CD4-positive, alpha-beta T cell treated with Interleukin-6 at 100 ng/mL for 8 hours (primary cell): ENCODE measurements at regions not wholly inside any gene's neighbourhood (a gene's known extent, or its start where the extent isn't known, plus 50 kb on each side); places are given as distances from the start of the nearest gene placed in this dataset.
"Not testable (repeated sequence)": the region's sequence is repeated elsewhere in the genome, so short reads cannot be mapped to it uniquely, and the experiment has no call there.

Experiments used
- DNase-seq: peaks from one replicate; pipeline ENCODE4 v3.0.0-alpha.2; 2020; ENCODE audit warnings: mixed read lengths, low spot score

DNA sequence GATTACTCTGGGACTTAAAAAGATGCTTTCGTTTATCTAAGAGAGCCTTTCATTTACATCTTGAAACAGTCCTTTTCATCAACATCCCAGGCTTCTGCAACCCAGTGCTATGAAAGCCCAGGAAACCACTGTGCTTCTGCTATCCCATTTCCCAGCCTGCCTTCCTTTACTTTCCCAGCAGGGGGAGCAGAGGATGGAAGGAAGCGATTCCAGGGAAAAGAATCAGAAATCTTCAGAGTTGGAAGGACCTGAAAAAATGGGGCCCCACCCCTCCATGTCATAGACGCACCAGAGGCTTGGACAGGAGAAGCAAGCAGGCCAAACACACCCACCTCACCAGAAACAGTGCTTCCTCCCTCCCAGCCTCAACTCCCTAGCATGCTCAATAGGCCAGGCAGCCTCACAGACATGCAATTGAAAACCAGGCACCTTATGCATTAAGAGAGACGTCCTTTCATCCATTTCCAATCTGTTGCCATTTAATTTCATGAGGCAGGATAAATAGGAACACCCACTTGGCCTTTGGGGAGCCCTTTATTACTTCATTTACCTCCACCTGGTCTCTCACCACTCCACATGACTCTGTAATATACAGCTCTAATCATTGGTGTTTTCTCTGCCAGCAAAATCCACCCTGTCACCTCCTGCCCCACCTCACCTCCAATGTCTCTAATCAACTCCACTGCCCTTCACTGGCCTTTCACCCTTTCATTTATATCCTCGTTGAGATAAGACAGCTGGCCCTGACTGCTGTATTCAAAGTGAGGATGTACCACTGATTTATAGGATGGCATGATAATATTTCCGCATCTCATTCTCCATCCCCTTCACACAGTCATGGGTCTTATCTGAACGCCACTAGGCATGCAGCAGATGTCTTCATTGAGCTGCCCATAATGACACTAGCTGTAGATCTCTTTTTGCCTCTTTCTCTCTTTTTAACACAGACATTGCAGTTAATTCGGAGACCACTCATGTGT, 583.9 kb downstream of the NTRK3 start:
- no peak for DNase-seq

DNA sequence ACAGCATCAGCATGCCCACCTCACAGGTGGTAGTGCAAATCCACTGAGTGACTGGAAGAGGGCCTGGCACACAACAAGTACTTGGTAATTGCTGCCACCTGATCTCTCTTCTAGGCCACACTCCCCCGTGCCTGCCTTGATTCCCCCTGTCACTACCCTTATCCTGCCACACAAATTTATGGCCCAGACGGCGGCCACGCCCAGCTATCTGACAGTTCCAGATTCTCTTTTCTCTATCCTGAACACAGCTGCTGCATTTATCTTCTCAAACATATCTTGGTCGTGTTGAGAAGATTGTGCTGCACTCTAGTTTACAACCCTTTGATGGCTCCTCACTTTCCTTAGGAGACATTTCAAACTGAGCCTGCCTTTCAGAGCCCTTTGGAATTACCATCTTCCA, 585.2 kb downstream of the NTRK3 start:
- DNase-seq = no peak

DNA sequence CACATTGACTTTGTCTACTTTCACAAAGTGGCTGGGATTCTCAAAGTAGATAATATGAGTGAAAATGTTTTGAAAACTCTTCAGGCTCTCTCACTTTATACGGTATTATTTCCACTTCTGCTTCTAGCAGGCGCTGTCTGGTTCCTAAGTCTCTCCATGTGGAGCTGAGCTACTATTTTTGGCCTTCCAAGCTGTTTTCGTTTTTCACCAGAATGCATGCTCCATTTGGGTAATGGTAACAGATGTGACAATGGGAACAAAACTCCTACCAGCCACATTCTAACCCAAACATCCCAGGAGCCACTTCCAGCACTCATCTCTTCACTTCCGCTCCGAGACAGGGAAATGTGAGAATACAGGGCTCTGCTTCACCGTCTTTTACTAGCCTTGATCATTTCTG, 586.7 kb downstream of the NTRK3 start:
- DNase-seq = no peak

DNA sequence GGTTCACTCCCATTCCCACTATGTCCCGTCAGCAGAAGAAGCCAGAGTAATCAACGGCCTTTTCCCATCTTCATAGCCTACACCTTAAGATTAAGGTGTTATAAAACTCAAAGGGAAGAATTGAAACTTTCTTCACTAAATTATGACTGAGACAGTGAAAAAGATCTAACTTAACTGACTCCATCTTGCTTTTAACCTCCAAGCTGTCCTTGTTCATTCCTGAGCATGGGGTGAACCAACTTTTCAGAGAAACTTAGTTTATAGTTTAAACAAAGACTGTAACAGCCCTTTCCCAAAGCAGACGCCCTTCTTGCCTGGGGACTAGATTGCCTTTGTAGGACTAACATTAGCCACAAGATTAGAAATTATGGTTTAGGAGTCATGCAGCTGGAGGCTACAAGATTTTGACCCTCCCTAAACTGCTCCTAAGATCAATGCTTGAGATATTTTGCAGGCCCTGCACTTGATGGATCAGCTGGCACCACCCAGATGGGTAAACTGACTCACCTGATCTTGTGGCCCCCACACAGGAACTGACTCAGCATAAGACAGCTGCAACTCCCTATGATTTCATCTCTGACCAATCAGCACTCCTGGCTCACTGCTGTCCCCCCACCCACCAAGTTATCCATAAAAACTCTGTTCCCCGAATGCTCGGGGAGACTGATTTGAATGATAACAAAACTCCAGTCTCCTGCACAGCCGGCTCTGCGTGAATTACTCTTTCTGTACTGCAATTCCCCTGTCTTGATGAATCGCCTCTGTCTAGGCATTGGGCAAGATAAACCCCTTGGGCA, 587.6 kb downstream of the NTRK3 start:
- DNase-seq = not testable (repeated sequence)

DNA sequence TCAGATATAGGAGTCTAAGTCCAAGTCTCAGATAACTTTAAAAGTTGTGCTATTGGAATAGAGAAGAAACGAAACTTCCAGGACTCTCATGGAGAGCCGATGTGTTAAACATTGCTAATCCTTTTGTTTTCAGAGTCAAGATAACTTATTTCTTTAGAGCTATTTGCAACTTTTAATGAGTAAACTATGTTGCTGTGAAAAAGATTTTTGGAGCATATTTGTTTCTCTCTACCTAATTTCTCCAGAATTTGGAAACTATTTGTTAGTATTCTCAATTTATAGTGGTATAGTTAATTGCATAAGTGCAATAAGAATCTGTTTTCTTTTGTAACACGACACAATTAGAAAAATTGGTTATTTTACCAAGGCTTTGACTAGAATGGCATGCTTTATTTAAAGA, 588.9 kb downstream of the NTRK3 start:
- no peak for DNase-seq

DNA sequence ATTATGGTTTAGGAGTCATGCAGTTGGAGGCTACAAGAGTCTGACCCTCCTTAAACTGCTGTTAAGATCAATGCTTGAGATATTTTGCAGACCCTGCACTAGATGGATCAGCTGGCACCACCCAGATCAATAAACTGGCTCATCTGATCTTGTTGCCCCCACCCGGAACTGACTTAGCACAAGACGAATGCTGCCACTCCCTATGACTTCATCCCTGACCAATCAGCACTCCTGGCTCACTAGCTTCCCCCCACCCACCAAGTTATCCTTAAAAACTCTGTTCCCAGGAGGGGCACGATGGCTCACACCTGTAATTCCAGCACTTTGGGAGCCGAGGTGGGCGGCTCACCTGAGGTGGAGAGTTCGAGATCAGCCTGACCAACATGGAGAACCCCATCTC, 594.0 kb downstream of the NTRK3 start:
- DNase-seq = no peak

DNA sequence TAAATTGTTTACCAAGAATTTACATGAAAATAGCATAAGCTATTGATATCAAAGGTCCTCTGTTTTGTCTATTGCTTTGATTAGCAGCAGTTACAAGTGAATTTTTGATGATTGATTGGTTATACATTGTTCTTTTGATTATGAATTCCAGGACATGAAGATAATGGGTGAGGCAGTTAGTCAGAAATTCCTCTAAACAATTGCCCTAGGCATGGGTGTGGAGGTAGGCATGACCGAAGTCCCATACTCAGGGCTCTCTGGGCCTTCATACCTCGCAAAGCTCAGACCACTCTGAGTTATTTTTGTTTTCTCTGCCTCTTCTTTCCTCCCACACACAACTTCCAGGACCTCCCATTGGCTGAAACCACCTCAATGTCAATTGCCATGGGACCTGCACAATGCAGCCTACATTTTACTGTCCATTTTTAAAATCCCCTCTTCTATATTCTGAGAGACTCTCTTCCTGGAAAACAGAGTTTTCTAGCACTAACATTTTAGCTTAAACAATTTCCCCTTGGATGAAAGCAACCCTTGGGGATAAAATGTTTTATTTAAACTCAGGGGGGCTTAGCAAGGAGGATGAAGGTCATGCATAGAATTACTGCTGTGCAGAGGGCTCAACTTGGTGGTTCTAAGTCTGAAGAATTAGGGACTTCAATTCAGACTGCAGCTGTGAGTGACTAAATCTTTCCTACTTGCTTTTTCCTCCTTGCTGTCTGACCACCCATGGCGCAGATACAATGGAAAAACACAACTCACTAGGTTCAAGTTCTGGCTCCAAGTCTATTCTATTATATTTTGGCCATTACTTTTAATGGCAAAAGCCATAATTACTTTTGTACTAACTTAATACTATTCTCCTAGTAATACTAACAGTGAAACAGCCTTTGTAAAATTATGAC, 594.8 kb downstream of the NTRK3 start:
- DNase-seq = no peak

DNA sequence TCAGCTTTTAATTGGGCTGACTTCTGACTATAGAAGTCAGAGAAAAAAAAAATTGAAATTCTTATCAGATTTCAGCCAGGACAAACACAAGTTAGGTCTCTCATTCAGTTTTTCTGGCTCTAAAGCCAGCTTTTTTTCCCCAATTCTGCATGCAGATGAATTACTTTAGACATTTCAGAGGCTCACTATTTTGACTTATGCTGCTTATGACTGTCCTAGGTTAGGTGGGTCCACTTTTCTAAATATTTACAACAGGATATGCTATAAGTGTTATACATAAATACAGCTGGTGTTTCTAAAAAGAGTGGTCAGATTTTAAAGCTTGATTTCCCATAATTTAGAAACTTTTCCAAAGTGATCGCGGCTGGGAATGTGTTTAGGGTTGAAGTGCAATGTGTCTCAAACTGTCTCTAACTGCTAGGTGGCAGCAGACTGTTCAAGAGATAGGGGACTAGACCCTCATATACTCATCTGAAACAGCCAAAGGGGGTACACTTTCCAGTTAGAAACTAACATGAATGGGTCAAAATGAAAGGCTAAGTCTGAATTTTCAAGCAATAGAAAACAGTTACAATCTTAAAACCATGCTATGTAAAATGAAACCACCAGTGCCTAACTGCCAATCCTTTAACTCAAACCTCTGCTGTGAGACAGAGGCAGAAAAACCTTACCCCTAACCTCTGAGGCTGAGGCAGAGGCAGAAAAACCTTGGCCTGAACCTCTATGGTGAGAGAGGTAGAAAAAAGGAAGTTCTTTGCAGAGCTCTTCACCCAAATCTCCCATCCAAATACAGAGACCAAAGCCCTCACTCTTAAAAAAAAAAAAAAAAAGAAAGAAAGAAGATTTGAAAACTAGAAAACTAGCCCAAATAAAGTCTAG, 596.0 kb downstream of the NTRK3 start:
- no peak for DNase-seq

DNA sequence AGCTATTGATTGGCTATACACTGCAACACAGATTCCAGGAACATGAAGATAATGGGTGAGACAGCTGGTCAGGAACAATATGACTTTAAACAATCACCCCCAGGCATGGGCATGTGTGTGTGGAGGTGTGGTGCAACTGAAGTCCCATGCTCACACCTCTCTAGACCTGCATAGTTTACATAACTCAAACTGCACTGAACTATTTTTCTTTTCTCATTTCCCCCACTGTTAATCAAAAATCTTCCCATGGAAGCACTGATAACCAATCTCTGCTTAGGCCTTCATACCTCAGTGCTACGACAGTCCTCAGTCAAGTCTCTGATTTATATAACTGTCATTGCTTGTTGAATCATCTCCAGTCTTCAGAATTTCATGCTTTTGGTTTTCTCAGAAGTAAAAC, 600.2 kb downstream of the NTRK3 start:
- no peak for DNase-seq

DNA sequence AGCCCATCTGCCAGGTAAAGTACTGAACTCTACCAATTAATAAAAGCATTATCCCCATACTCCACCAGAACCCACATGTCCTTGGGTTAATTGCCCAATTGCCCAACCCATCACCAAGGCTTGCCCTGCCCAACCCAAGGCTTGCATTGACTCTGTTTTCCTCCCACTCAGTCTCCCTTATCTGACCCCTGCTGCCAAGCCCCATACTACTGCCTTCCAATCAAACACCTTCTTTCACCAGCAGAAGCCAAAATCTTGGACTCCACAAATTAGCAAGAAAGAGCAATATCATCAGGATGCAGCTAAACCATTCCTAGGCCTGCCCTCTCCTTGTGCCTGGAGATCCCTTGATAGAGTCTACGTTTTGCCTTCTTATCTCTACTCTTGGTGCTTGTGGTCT, 602.9 kb downstream of the NTRK3 start:
- no peak for DNase-seq

DNA sequence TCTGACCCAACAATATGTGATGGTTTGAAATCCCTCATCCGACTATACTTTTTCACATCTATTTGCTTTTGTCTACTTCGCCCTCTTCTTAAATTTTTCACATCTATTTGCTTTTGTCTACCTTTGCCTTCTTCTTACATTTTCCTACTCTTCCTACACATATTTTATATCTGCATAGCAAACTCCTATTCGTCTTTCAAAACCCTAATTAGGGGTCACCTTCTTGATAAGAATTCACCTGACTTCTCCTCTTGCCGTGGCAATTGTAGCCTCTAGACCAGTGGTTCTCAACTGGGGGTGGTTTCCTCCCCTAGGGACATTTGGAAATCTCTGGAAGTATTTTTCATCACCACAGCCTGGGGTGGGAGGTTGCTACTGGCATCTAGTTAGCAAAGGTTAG, 607.4 kb downstream of the NTRK3 start:
- no peak for DNase-seq

DNA sequence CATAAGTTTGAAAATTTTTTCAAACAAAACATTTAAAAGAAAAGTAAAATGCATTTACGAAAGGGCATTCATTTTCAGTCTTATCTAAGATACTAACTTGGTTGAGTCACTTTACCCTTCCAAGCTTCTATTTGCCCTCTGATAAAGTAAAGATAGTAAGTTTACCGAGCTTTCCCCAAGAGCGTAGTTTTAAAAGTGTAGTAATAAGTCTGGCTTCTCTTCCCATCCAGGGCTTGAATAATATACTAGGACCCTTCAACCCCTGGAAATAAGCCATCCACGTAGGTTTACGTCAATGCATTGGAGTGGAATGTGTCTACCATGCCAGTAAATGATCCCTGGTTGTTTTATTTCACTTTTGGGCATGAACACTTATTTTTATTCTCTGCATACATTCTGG, 608.3 kb downstream of the NTRK3 start:
- DNase-seq = no peak

DNA sequence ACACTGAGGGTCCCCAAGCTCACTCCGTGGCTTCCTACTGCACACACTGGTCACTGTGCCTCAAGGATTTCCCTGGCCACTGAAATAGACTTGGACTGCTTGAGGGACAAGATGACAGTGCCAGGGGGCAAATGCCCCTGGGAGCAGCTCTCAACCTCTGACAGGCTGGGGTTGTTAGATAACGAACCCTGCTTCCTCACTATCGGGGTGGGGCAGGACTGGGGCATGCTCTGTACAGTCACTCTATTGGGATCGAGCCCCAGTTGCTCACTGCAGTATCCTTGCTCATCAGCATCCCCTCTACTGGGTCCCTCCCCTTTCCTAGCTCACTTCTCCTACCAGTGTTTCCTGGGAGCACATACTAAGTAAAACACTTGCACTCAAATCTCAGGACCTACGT, 610.8 kb downstream of the NTRK3 start:
- DNase-seq = no peak

DNA sequence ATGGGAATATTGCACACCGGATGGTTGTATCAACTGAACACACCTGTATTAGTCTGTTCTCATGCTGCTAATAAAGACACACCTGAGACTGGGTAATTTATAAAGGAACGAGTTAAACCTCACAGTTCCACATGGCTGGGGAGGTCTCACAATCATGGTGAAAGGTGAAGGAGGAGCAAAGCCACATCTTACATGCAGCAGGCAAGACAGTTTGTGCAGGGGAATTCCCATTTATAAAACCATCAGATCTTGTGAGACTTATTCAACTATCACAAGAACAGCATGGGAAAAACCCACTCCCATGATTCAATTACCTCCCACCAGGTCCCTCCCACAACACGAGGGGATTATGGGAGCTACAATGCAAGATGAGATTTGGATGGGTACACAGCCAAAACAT, 613.5 kb downstream of the NTRK3 start:
- DNase-seq = not testable (repeated sequence)

DNA sequence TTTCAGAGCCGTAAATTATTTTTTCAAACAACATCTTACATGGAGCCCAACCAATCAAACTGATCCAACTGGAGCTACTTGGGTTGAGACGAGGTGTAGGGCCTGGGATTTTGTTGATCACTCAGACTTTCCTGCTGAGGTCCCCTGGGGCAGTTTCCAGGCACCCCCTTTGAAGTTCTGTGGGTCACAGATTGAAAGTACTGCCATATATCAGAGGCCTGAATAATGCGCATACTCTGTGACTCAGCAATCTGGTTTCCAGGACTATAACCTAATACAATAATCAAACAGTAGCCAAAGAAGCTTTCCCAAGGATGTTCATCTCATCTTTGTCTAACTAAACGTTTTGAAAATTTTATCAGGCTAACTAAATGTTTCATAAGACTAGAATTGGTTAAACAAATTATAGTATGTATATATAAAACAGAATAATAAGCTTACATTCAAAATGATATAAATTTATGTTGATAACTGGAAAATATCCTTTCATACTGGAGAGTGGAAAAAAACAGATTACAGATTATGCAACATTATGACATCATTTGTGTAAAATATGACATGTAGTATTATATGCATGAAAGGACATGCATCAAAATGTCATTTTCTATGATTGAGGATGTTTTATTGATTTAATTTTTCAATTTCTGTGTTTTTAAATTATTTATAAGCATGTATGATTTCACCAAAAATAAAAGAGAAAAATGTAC, 617.1 kb downstream of the NTRK3 start:
- no peak for DNase-seq

DNA sequence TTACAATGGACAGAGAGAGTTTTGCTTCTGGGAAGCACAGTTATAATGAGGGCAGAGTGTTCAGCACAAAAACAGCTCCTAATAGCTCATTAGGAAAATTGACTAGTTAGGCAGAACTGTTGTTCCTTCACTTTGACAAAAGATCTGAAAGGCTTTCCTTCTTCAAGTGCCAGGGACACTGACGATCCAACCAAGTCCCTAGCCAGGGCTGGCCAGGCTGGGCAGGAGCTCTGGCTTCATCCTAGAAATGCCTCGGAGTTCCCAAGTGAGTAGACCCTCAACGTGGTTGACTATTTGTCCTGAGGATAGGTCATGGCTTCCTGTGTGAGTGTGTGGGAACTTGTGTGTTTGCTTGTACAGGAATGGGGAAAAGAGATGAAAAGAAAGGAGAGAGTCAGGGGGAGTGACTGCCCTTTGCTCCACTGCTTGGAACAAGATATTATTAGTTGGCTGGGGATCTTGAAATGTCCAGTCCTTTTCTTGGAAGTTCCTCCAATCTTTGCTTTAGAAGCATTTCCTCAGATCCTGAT, 617.9 kb downstream of the NTRK3 start:
- no peak for DNase-seq

DNA sequence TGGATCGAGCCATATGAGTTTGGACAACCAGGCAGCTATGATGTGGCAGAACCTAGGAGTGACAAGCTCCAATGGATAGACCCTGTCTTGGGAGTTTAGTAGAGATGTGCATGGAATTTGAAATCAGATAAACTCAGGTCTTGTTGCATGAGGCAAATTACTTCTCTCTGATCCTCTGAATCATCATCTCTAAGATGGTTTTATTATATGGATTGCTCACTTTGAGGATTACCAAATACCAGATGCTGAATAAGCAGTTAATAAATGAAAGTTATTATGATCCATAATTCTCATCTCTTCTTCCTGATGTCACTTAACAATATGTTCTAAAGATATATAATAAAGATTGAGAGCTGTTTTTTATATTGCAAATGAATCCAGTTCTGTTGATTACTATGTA, 622.2 kb downstream of the NTRK3 start:
- DNase-seq = no peak

DNA sequence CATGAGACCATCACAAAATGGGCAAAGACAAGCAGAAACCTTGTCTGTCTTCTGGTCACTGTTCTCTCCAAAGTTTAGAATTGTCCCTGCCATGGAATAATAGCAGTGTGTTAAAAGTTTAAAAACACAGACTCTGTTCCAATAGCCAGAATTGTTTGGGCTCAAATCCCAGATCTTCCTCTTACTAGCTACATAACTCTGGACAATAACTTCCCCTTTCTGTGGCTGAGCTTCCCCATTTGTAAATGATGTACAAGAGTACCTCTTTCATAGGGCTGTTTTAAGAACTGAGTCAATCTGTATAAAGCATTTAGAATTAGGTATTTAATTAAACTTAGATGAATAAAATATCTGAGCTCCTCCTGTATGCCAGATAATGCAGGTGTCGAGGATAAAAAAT, 623.0 kb downstream of the NTRK3 start:
- DNase-seq = no peak

DNA sequence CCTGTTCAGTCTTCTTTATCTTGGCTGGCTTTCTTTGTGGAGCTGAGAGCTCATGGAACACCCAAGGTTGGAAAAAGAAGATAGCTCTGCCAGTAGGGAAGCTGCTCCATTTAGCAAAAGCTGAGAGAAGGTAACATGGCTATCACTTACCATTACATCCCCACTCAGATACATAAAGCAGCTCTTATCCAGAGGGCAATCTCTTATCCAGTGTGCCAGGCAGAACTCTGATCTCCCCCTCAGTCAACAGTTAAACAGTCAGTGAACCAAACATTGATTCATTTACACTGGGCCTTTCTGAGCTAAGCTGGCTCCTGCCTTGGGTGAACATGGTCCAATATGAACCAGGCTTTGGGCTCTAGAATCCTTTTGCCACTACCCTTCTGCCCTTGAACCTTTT, 624.2 kb downstream of the NTRK3 start:
- DNase-seq = no peak

DNA sequence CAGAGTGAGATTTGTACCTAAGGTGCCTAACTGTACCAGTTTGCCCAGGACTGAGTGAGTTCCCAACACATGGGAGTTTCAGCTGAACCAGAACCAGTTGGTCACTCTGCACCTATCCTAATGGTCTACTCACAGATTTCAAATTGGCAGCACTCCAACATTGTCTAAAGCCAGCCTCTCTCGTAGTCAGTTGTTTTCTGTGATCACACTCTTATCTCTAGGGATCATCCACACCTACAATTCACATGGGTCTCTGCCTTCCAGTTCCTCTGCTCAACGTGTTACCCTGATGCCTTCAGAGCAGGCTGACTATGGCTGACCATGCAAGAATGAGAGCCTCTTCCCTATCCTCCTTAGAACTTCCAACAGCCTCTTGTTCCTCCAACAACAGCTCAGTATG, 624.8 kb downstream of the NTRK3 start:
- no peak for DNase-seq
